H1 (cell line): ENCODE measurements at regions not wholly inside any gene's neighbourhood (a gene's known extent, or its start where the extent isn't known, plus 50 kb on each side); places are given as distances from the start of the nearest gene placed in this dataset.

Source experiments
- CTCF ChIA-PET: fragments of 300-600 bp; sonication (Branson Sonifier 250); formaldehyde crosslinking; loops from one replicate; lab custom pipeline; 2021; ENCODE audit not compliant: partially characterized antibody; lab: Charles Lee
- POLR2A ChIA-PET: fragments of 300-600 bp; sonication (Branson Sonifier 250); formaldehyde crosslinking; loops from one replicate; lab custom pipeline; 2021; ENCODE audit warnings: inconsistent platforms; ENCODE audit not compliant: partially characterized antibody; lab: Charles Lee
- DNase-seq, 2 experiments: peaks; one replicate each; pipeline versions ENCODE4 v3.0.0 to v3.0.0-alpha.2; 2010 to 2022; ENCODE audit warnings: low spot score in 2 of 2, low read depth in 1 of 2, mixed read lengths in 1 of 2
- FAIRE-seq: peaks from 2 replicates; lab custom pipeline; 2011; peaks lifted over from hg19 to GRCh38; lab: Jason Lieb, UNC
- H2AFZ ChIP-seq: 2 replicates; pipeline ENCODE4 v1.8.1; 2012; ENCODE audit warnings: low read length, inconsistent platforms
- H2AK5ac ChIP-seq: 2 replicates; pipeline ENCODE4 v1.6.1; 2013; ENCODE audit warnings: low read depth, low read length
- H2BK120ac ChIP-seq: replicated peaks from 2 replicates; pipeline ENCODE3; 2013; ENCODE audit warnings: low read depth, low read length, inconsistent platforms
- H2BK12ac ChIP-seq: 2 replicates; pipeline ENCODE4 v1.6.1; 2013; ENCODE audit warnings: low read depth, low read length
- H2BK15ac ChIP-seq: 2 replicates; pipeline ENCODE4 v1.6.1; 2013; ENCODE audit warnings: low read length
- H2BK20ac ChIP-seq: 2 replicates; pipeline ENCODE4 v1.6.1; 2013; ENCODE audit warnings: low read length
- H2BK5ac ChIP-seq: 2 replicates; pipeline ENCODE4 v1.6.1; 2013; ENCODE audit warnings: low read depth, low read length
- H3K14ac ChIP-seq: 2 replicates; pipeline ENCODE4 v1.6.1; 2013; ENCODE audit warnings: inconsistent platforms; ENCODE audit not compliant: insufficient read length
- H3K18ac ChIP-seq: 2 replicates; pipeline ENCODE4 v1.6.1; 2013; ENCODE audit warnings: low read length; ENCODE audit errors: extremely low read depth
- H3K23ac ChIP-seq: 2 replicates; pipeline ENCODE4 v1.6.1; 2013; ENCODE audit warnings: inconsistent platforms; ENCODE audit not compliant: insufficient read length
- H3K23me2 ChIP-seq: 2 replicates; pipeline ENCODE4 v1.6.1; 2013; ENCODE audit warnings: low read depth, low read length
- H3K27ac ChIP-seq: 2 replicates; pipeline ENCODE4 v1.6.1; 2011; ENCODE audit warnings: low read depth, low read length, inconsistent platforms
- H3K27me3 ChIP-seq, 4 experiments: replicated peaks in 1 of 4; 1 replicate in 1 of 4; 2 replicates in 3 of 4; pipeline versions ENCODE4 v1.6.1 to v1.8.1; 2011 to 2013; ENCODE audit warnings: low read length in 3 of 4, mild to moderate bottlenecking in 3 of 4, inconsistent platforms in 2 of 4, mixed read lengths in 2 of 4, moderate library complexity in 1 of 4; ENCODE audit not compliant: control insufficient read depth in 3 of 4, insufficient read depth in 3 of 4; ENCODE audit errors: extremely low read depth in 1 of 4
- H3K36me3 ChIP-seq, 4 experiments: 2 replicates each; pipeline versions ENCODE4 v1.6.1 to v1.8.1; 2011 to 2013; ENCODE audit warnings: mild to moderate bottlenecking in 4 of 4, low read length in 3 of 4, moderate library complexity in 2 of 4, control low read depth in 1 of 4, inconsistent platforms in 1 of 4; ENCODE audit not compliant: insufficient read depth in 4 of 4, control insufficient read depth in 2 of 4
- H3K4ac ChIP-seq: replicated peaks from 2 replicates; pipeline ENCODE3; 2013; ENCODE audit warnings: low read length, low read depth, mixed read lengths, inconsistent platforms; ENCODE audit not compliant: insufficient read length
- H3K4me1 ChIP-seq, 4 experiments: replicated peaks in 1 of 4; 1 replicate in 1 of 4; 2 replicates in 3 of 4; pipeline versions ENCODE4 v1.6.1 to v1.8.1; 2011 to 2013; ENCODE audit warnings: low read length in 3 of 4, inconsistent platforms in 2 of 4, mixed read lengths in 1 of 4; ENCODE audit not compliant: insufficient read depth in 4 of 4, control insufficient read depth in 3 of 4
- H3K4me2 ChIP-seq, 2 experiments: 2 replicates each; pipeline versions ENCODE4 v1.6.1 to v1.8.1; 2011 to 2013; ENCODE audit warnings: low read depth in 2 of 2, low read length in 2 of 2, control low read depth in 1 of 2, inconsistent platforms in 1 of 2, mild to moderate bottlenecking in 1 of 2; ENCODE audit not compliant: insufficient read depth in 1 of 2
- H3K4me3 ChIP-seq, 4 experiments: fragments of 200-600, 300-600 bp in 1 of 4; sonication (generic), shearing (Covaris generic), sonication (Bioruptor Twin) in 1 of 4; 2 replicates each; pipeline versions ENCODE4 v1.5.1 to v1.8.1; 2011 to 2016; ENCODE audit warnings: low read length in 4 of 4, low read depth in 3 of 4, control low read depth in 2 of 4, inconsistent platforms in 2 of 4, mild to moderate bottlenecking in 2 of 4, mixed read lengths in 1 of 4, moderate library complexity in 1 of 4; ENCODE audit not compliant: insufficient read depth in 2 of 4; ENCODE audit errors: extremely low read depth in 1 of 4
- H3K56ac ChIP-seq: replicated peaks from 2 replicates; pipeline ENCODE3; 2013; ENCODE audit warnings: low read depth, mild to moderate bottlenecking, mixed read lengths, low read length, inconsistent platforms; ENCODE audit not compliant: insufficient read length
- H3K79me1 ChIP-seq: 2 replicates; pipeline ENCODE4 v1.6.1; 2013; ENCODE audit warnings: low read depth, low read length, control low read depth
- H3K79me2 ChIP-seq, 2 experiments: 2 replicates each; pipeline versions ENCODE4 v1.6.1 to v1.8.1; 2012 to 2013; ENCODE audit warnings: low read length in 2 of 2, mild to moderate bottlenecking in 2 of 2, inconsistent platforms in 1 of 2; ENCODE audit not compliant: insufficient read depth in 2 of 2, control insufficient read depth in 1 of 2
- H3K9ac ChIP-seq, 4 experiments: replicated peaks in 1 of 4; 1 replicate in 1 of 4; 2 replicates in 3 of 4; pipeline versions ENCODE4 v1.6.1 to v1.8.1; 2011 to 2013; ENCODE audit warnings: low read depth in 3 of 4, low read length in 3 of 4, control low read depth in 2 of 4, mild to moderate bottlenecking in 2 of 4, moderate library complexity in 2 of 4, inconsistent platforms in 1 of 4; ENCODE audit errors: extremely low read depth in 1 of 4
- H3K9me3 ChIP-seq, 2 experiments: 2 replicates each; pipeline versions ENCODE4 v1.6.1 to v1.8.1; 2012 to 2013; ENCODE audit warnings: mild to moderate bottlenecking in 2 of 2, moderate library complexity in 2 of 2, control low read depth in 1 of 2, inconsistent platforms in 1 of 2, low read depth in 1 of 2, low read length in 1 of 2, mixed read lengths in 1 of 2; ENCODE audit not compliant: insufficient read depth in 2 of 2
- H4K20me1 ChIP-seq, 2 experiments: replicated peaks in 1 of 2; 2 replicates each; pipeline versions ENCODE3 to v1.8.1; 2011 to 2013; ENCODE audit warnings: inconsistent platforms in 2 of 2, low read length in 2 of 2, mild to moderate bottlenecking in 1 of 2; ENCODE audit not compliant: insufficient read depth in 2 of 2, control insufficient read depth in 1 of 2
- H4K5ac ChIP-seq: 2 replicates; pipeline ENCODE4 v1.6.1; 2013; ENCODE audit warnings: low read length, low read depth, mixed read lengths, inconsistent platforms; ENCODE audit not compliant: insufficient read length
- H4K8ac ChIP-seq: 2 replicates; pipeline ENCODE4 v1.8.0; 2013; ENCODE audit warnings: mild to moderate bottlenecking, moderate library complexity, low read length, inconsistent platforms; ENCODE audit not compliant: insufficient read depth; ENCODE audit errors: extremely low read depth
- H4K91ac ChIP-seq: replicated peaks from 2 replicates; pipeline ENCODE3; 2013; ENCODE audit warnings: low read length, mixed read lengths, inconsistent platforms; ENCODE audit not compliant: insufficient read length
- KDM4A ChIP-seq: IDR thresholded peaks from one replicate; pipeline ENCODE4 v1.7.1; 2012; ENCODE audit warnings: low read depth, mild to moderate bottlenecking, moderate library complexity, low read length, inconsistent platforms; ENCODE audit not compliant: severe bottlenecking
- WGBS, 2 experiments: shearing (Covaris generic) in 1 of 2; methylation state at CpG; one replicate each; pipeline versions ENCODE4 v1.1.6 to v1.1.7; 2013 to 2015; ENCODE audit warnings: low lambda C conversion rate in 2 of 2, mixed read lengths in 2 of 2, inconsistent platforms in 1 of 2, low coverage in 1 of 2, missing lambda C conversion rate in 1 of 2; ENCODE audit not compliant: insufficient replicate concordance in 2 of 2, insufficient coverage in 1 of 2, insufficient read length in 1 of 2; ENCODE audit errors: extremely low coverage in 1 of 2, missing lambda C conversion rate in 1 of 2; 5-methylcytosine and 5-hydroxymethylcytosine counted together

DNA sequence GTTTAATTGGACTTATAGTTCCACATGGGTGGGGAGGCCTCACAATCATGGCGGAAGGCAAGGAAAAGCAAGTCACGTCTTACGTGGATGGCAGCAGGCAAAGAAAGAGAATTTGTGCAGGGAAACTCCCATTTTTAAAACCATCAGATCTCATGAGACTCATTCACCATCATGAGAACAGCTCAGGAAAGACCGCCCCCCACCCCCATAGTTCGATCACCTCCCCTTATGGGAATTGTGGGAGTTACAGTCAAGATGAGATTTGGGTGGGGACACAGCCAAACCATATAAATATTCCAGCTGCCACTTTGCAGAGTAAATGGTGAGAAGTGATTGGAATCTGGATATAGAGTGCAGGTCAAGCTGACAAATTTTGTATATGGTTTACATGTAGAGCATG lies 187.4 kb downstream of the ARL4C start:
- Histone ChIP-seq H3K79me2 (no peaks in the 10 kb centered on the region), H3K4me1 (peaks cover 0 to 10% (median 7%) of the 10 kb centered on the region in 4 experiments; a peak in 3 of 7 replicates), H4K20me1 (no peaks in the 10 kb centered on the region), H3K4me3 (no peak overlapping the region), H3K9ac (no peak overlapping the region), H2BK20ac (no peak overlapping the region), H3K14ac (no peak overlapping the region), H3K23me2 (no peaks in the 10 kb centered on the region), H2AK5ac (no peak overlapping the region), H2BK15ac (no peak overlapping the region), H3K27ac (no peak overlapping the region), H3K79me1 (no peaks in the 10 kb centered on the region), H2AFZ (no peak overlapping the region), H3K27me3 (no peaks in the 10 kb centered on the region), H3K9me3 (peaks cover 0 to 6% of the 10 kb centered on the region in 2 experiments; a peak in 1 of 4 replicates), H2BK5ac (no peak overlapping the region), H3K4me2 (no peak overlapping the region), H4K5ac (no peak overlapping the region), H3K18ac (no peak overlapping the region), H3K36me3 (no peaks in the 10 kb centered on the region), H3K56ac (no peak overlapping the region), H2BK12ac (no peak overlapping the region), H3K4ac (no peak overlapping the region), H3K23ac (no peak overlapping the region), H4K91ac (no peak overlapping the region), H4K8ac (no peak overlapping the region), H2BK120ac (no peak overlapping the region)
- FAIRE-seq (no peak), DNase-seq (no peak)
- no peak for TF ChIP-seq KDM4A
- ChIA-PET POLR2A (no interaction called here), CTCF (interaction anchor here (0.6 to 1.5 kb wide), 3 partner anchors 25 to 764 kb away, joined by 3 to 7 read pairs (median 3); no protein-coding TSS in a partner anchor)
- 87% methylated on average over 5 of the region's 5 CpGs; no CpG with 5 or more reads in 1 of the 2 experiments for WGBS, 2 experiments
